HG02571 (cell line): ENCODE measurements at regions not wholly inside any gene's neighbourhood (a gene's known extent, or its start where the extent isn't known, plus 50 kb on each side); places are given as distances from the start of the nearest gene placed in this dataset.
"Not testable (repeated sequence)": the region's sequence is repeated elsewhere in the genome, so short reads cannot be mapped to it uniquely, and the experiment has no call there.

Experiments
- ATAC-seq: cut with Tn5 transposase; IDR thresholded peaks from one replicate; pipeline ENCODE4 v1.9.1; 2021; ENCODE audit warnings: mild to moderate bottlenecking, moderate library complexity; ENCODE audit not compliant: unreplicated experiment

DNA sequence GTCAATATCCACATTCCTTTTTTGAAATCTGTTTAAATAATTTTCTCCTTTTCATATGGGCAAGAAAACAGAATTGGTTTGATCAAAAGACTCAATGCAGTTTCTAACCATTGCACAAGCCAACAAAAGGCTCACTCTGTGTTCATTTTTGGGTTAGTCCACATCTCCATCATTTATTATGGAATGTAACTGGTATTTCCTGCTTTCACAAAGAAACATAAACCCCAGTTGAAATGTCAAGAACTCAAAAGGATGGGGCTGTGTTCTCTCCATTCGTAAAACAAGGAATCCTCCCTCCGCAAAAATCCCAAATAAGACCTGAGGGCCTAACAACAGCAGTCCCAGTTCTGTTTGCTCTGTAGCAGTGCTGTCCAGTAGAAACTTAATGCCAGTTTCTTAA is 420.9 kb downstream of the GJA1 start:
- ATAC-seq: no peak

DNA sequence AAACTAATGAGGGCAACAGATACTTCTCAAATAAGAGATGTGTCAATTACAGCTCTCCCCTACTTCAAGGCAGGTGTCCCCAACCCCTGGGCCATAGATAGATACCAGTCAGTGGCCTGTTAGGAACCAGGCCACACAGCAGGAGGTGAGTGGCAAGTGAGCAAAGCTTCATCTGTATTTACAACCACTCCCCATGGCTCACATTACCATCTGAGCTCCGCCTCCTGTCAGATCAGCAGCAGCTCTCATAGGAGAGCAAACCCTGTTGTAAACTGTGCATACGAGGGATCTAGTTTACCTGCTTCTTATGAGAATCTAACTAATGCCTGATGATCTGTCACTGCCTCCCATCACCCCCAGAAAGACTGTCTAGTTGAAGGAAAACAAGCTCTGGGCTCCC is 422.1 kb downstream of the GJA1 start:
- no peak for ATAC-seq

DNA sequence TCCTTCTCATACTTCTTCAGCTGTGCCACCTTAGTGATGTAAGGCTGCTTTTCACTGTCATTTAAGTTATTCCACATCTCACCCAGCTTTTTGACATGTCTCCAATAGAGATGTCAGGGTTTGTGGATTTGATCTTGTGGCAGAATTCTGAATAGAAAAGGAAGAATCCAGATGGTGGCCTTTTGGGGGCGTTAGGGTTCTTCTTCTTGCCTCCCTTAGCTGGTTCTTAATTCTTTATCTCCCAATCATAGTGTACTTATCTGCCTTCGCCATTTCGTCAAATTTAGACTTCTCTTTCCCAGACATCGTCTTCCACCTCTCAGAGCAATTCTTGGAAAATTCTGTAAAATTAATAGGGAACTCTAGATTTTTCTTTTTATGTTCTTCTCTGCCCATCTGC is 422.9 kb downstream of the GJA1 start:
- ATAC-seq: no peak

DNA sequence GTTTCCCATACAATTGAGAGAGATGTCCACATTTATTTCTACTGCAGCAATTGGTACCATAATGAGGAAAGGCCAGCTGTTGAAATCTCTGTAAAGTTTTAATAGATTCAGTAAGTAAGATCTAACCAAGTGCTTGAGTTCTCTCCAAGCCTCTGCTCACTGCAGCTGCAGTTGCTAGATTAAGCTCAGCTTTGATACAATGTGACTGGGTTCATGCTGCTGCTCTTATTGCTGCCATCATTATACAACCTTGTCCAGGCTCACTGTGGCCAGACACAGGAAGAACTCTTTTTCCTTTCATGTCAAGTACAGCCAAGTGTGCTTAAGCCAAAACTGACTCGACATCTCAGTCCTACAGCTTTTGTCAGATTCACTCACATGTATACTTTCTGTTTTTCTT is 423.5 kb downstream of the GJA1 start:
- ATAC-seq: no peak

DNA sequence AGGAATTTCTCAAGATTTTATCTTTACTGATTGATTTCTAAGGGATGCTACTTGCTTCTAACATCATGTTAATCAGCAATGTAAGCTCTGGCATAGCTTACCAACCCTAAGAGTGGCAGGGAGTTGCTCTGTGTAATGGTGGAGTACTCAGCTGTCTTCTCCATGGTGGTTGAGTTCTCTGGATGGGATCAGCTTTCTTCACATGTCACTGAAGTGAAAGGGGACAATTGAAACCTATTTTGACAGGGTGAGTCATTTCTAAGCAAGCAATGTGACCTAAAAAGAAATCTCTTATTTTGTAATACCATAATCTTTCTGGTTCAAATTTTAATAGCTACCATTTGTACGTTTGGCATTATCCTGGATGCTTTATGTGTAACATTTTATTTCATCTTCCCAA is 430.4 kb downstream of the GJA1 start:
- ATAC-seq: no peak

DNA sequence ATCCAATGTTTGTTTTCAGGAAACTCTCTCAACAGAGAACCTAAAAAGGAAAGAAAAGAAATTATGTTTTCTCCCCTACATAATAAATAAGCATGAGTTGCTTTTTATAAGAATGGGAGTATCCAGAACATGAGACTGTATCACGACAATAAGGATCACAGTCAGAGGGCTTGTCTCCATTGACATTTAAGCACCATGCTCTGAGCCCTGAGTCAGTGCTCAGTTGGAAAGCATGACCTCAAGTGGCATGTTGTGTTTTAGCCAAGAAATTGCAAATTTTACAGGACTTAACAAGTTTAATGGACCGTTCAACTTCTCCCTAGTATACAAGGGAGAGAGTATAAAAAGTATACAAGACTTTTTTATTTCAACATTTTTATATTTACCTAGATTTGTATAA is 431.6 kb downstream of the GJA1 start:
- ATAC-seq: no peak

DNA sequence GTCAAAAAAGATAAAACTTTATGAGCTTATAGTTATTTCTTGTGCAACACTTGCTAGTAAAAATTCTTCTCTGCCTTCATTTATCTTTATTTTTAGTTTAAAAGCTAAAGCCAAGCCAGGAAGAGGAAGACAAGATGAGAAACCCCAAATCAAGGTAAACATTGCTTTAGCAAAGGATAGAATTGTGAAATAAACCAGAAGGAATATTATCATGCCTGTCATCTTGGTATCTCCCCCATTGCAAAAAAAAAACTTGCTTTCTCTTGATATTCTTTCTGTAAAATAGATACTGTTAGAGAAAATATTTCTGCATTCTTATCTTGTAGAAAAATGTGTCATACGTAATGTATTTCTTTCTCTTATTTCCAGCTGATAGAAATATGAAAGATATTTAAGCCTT is 432.8 kb downstream of the GJA1 start:
- no peak for ATAC-seq

DNA sequence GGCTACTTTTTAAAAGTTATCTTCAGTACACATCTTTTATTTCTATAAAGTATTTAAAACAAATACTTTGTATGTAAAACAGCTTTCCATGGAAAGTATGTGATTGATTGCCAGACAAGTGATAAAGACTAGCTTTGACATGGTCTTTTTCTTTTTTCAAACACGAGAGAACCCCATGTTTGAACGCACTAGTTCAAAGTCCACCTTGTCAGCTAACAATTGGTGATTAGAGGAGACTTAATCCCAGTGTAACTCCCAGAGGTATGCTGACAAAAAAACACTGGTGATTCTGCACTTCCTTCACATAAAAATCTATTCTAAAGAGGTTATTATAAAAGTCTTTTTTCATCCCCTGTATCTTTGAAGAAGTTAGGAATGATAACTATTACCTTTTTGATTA is 438.1 kb downstream of the GJA1 start:
- ATAC-seq: no peak

DNA sequence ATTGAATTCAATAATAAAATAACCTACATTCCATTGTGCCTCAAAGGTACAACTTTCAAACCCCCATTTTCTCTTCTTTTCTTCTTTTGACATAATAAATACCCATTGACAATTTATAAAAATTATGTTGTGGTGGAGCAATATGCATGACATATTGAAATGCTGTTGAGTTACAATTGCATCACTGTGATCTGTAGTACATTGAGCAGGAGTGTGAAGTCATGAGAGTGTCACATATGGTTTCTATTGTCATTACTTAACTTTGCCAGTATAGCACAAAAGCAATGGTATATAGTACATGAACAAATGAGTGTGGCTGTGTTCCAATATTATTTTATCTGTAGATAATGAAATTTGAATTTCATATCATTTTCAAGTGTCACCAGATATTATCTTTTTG is 441.3 kb downstream of the GJA1 start:
- ATAC-seq: no peak

DNA sequence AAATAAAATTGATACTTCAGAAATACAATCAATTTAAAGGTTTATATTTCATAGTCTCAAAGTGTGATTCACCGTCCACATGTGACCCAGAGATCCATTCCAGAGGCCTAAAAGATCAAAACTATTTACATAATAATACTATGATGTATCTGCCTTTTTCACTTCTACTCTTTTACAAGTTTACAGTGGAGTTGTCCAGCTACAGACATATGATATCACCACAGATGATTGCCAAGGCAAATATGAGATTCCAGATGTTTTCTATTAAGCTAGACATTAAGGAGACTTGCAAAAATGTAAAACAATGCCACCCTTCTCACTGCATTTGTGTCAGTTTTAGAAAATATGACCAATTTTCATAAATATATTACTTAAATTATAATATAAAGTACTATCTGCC is 443.7 kb downstream of the GJA1 start:
- no peak for ATAC-seq

DNA sequence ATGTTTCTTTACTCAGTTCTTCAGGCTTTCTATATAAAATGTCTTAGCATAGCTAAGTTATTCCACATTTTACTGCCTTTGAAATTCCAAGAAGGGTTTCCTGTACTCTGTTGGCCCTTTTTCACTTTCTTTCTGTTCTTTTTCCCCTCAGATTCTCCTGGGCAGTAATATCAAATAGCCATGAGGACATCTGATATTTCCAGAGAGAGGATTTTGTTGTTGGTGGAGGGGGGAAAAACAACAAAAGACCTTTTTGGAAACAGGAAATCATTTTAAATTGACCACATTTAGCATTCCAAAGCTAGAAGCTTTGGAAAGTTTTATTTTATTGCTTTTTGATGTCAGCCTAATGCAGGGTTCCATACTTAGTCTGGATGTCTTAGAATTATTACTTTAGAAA is 445.4 kb downstream of the GJA1 start:
- no peak for ATAC-seq

DNA sequence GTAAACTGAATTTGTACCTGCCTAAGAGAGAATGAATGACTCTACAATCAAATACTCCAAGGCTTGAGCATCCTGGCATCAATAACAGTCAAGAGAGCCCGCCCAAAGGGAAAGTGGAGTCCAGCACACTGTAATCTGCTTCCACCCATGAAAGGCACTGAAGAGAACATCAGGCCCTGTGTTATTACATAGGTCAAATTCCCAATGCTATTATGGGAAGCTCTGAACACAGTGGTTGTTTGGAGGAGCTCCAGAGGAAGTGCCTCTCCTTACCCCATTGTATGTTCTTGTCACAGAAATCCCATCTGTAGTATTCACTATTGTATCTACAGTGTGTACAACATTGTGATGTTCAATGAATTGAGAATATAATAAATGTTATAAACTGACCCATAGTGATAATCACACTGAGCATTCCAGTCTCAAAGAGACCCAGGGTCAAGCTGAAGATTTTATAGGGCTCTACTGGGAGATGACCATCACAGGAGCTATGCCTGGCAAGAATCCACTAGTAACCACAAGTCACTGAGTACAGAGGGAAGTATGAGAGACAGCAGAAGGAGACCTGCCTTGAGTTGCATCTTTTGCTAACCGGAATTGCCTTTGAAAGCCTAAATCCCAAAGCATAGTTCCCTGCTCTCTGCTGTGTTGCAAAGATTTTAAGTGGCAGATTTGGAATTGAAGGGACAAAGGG is 446.7 kb downstream of the GJA1 start:
- no peak for ATAC-seq

DNA sequence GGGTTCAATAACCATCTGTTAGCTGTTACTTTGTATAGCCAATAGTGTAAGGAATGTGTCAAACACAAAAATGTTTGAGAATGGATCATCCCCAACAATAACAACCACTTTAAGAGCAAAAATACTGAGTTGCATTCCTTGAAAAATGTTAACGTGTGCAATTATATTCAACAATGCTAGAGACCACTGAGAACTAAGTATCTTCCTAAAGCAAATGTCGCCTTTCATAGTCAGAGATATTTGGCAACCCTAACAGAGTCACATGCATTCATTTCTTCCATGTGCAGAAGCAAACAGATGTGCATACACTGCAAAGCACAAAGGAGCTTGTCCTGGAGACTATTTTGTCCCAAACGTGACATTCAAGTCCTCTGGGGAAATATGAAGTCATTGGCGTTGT is 448.6 kb downstream of the GJA1 start:
- ATAC-seq: no peak

DNA sequence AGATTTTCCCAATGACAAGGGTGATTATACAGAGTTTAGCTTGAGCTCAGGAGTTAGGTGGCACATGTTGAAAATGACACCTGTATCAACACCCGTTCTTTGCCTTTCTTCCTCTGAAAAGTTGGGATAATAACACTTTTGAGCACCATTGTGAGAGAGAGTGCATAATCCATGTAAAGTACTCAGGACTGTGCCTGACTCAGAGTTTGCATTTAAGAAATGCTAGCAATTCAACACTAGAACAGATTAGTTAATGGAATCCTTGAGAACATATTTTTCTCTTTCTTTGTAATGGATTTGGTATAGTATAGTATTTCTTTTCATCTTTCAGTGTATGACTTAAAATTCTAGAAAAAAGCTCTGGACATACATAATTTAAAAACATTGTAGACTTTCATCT is 449.2 kb downstream of the GJA1 start:
- no peak for ATAC-seq

DNA sequence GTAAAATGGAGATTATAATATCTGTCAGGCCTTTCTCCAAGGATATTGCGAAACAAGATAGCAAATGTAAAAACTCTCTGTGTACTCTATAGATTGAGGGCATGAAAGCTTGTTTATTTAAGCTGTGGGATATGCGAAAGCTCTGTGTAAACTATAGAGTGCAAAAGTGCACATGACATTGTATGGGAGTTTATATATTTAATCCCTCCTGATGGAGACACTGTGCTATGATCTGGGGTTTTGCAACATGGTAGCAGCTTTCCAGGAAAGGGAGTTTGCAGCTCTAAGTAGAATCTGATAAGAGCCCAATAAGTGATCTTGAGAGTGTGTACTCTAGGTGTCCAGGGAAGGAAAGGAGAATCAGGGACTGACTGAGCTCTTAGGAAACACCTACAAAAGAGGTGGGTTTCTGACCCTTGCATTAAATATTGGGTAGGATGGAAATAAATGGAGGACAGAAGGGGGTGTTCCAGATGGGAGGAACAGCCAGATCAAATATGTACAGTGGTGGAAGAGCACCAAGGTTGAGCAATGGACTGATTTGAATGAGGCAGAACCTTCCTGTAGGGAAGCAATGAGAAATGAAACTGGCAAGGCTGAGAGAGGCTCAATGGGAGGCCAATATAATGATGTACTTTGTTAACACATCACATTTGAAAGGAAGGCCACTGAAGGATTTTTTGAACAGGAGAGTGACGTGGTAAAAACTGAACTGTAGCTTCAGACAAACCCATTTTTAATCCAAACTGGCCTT is 450.1 kb downstream of the GJA1 start:
- ATAC-seq: no peak

DNA sequence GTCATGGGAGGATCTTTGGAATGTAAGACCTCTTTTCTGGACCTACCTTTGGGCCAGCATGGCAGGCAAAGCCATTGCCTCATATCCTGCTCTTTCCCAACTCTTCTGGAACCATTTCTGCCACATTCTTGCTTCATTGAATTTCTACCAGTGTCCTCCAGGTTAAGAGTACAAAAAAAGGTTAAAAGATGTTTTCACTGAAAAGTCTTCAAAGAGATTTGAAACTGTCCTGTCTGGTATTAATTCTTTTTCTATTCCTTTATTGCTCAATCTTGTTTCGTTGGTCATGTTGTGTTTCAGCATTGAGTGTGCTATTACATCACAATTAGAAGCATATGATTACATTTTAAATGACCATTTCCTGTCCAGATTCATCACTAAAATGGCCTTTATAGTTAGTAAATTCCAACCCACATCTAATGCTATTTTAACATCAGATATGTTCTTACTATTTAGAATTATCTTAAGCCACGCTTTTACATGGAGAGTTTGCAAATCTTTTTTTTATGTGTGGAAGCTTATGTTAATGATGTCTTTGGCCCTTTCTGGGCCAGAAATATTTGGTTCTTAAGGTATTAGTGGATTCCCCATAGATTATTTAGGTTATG is 450.9 kb downstream of the GJA1 start:
- no peak for ATAC-seq

DNA sequence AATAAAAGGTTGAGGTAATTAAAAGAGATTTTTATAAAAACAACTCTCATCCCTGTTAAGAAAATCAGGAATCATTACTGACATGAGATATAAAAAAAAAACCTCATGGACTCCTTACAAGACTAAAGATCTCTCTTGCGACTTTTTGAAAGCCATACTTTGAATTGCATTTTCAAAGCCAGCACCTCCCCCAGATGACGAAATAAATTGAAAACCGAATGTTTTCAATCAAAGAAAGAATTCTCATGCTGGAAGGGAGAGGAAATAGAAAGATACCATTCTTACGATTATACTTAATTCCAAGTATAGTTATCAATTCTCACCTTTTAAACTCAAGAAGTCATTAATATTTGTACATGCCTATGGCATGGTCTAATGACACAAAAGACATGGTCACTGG is 452.3 kb downstream of the GJA1 start:
- ATAC-seq: no peak

DNA sequence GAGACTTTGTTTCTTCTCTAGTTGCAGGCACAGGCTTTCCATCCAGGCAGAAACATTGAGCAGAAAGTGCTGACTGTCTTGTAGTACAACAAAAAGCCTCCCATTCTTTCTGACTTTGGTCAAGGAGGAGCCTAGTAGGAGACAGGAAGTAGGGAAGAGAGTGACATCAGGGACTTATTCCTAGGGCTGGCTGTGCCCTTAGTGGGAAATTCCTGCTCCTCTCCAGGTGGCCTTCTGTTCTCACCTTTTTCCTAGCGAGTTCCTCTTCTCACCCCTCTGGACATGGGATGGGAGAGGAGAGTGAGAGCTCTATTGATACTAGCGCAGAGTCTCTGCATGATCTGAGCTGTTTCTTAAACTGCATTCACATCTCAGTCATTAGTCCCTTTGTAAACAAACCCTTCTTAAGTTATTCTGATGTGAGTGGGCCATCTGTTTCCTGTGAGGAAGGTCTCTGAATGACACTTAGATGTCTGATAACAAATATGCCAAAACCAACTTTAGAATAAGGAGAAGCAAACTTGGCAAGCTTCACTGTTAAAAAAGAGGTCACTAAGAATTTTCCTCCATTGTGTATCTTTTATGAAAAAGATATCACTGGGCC is 455.0 kb downstream of the GJA1 start:
- ATAC-seq: no peak

DNA sequence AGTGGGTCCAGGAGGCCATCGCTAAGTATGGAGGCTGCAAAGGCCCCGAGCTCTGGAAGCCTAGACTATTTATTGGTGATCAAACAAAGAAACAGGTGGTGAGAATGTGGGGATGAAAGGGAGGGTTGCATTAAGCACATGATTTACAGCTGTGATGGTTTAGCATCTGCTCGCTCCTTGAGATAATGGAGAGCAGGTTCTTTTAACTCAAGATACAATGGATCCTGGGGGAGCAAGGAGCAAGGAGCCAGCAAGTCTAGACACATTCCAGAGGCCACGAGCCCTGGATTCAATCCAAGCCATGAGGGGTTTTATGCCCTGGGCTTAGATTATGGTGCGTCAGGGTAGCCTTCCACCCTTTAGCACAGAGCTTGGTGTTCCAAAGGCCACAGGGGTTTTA is 460.3 kb downstream of the GJA1 start:
- not testable (repeated sequence) for ATAC-seq

DNA sequence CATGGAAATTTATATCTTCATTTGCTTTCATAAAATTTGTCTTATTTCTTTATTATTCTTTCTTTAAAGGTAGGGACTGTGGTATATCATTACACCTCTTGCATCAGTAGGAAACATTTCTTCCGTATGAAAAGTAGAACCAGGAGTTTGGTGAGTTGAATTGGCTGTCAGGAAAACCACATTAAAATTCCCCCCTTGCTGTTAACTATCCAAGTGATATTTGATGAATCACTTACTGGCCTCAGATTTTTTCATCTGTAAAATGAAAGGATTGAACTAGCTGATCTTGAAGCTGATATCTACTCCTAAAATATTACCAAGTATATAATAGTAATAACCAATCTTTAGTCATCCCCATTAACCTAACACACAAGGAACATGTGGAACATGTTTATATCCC is 460.9 kb downstream of the GJA1 start:
- no peak for ATAC-seq

DNA sequence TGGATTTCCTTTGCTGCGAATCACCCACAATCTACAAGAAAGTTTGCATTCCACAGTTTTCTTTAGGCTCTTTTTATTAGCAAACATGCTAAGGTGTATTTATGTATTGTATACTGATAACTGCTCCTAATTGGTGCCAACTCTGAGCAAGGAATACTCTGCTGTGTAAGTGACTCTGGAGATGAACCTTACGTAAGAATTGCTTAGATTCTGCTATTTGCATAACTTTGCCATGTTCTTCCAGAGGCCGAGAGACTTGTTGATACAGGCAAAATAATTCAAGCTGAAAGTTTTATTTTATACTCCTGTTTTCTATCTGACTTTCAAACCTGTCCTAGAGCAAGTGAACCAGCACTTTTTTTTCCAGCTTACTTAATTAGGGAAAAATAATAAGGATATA is 461.3 kb downstream of the GJA1 start:
- no peak for ATAC-seq

DNA sequence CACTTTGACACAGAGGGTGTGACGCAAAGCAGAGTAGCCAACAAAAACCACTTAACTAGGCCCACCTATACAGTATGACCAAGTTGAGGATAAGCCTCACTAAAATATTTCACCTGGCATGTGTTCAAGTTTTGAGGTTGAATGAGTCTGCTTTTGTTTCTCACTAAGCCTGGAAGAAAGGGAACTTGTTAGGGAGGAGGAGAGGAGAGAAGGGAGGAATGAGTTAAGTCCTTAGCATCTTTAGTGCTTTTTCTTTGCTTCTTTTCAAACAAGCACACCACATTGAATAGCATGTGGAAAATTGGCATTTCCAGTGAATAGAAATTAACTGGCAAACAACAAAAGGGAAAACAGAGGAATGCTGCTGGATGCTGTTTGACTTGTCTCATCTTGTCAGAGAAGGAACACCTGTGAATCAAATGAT is 461.9 kb downstream of the GJA1 start:
- ATAC-seq: no peak
